ENCODE measurements at regions not wholly inside any gene's neighbourhood (a gene's known extent, or its start where the extent isn't known, plus 50 kb on each side); places are given as distances from the start of the nearest gene placed in this dataset.

GRCh38 chr2:156001851-156002250 is 330.7 kb downstream of the NR4A2 start:
- TF ChIP-seq CTCF (IDR thresholded peaks at IDR 0.05) (no peak), POLR2A (IDR thresholded peaks at IDR 0.05) (no peak), POLR2AphosphoS5 (IDR thresholded peaks at IDR 0.05) (no peak), EP300 (IDR thresholded peaks at IDR 0.05) (no peak)

Data from gastroesophageal sphincter (tissue), 3 donors.